Common myeloid progenitor, CD34-positive (primary cell): ENCODE measurements at regions not wholly inside any gene's neighbourhood (a gene's known extent, or its start where the extent isn't known, plus 50 kb on each side); places are given as distances from the start of the nearest gene placed in this dataset.
"Not testable (repeated sequence)": the region's sequence is repeated elsewhere in the genome, so short reads cannot be mapped to it uniquely, and the experiment has no call there.

Experiments used
- CTCF ChIA-PET: fragments of 350-600 bp; sonication (Branson Sonifier 250); formaldehyde crosslinking; loops from one replicate; lab custom pipeline; 2021; ENCODE audit warnings: antibody characterized with exemption; lab: Charles Lee
- POLR2A ChIA-PET: fragments of 350-600 bp; sonication (Branson Sonifier 250); formaldehyde crosslinking; loops from one replicate; lab custom pipeline; 2021; ENCODE audit warnings: antibody characterized with exemption; lab: Charles Lee
- DNase-seq, 3 donors: peaks; one replicate each; pipeline versions ENCODE4 v3.0.0 to v3.0.0-alpha.2; 2013
- H3K27ac ChIP-seq, 2 experiments: 1 replicate in 1 of 2; 2 replicates in 1 of 2; pipeline ENCODE4 v1.7.0; 2013; ENCODE audit warnings: inconsistent platforms in 2 of 2, low read length in 2 of 2, mild to moderate bottlenecking in 2 of 2, low read depth in 1 of 2, moderate library complexity in 1 of 2; ENCODE audit not compliant: severe bottlenecking in 2 of 2, insufficient read depth in 1 of 2, poor library complexity in 1 of 2
- H3K27me3 ChIP-seq, 5 experiments: replicated peaks in 2 of 5; 1 replicate in 3 of 5; 2 replicates in 2 of 5; pipeline versions ENCODE4 v1.6.1 to v1.7.0; 2013; ENCODE audit warnings: low read length in 4 of 5, mild to moderate bottlenecking in 2 of 5, moderate library complexity in 2 of 5, inconsistent platforms in 1 of 5; ENCODE audit not compliant: insufficient read depth in 5 of 5, control insufficient read depth in 4 of 5
- H3K36me3 ChIP-seq, 4 experiments: 1 replicate in 2 of 4; 2 replicates in 2 of 4; pipeline versions ENCODE4 v1.6.1 to v1.7.0; 2013; ENCODE audit warnings: low read length in 3 of 4, control low read depth in 1 of 4, mild to moderate bottlenecking in 1 of 4; ENCODE audit not compliant: control insufficient read depth in 4 of 4, insufficient read depth in 4 of 4
- H3K4me1 ChIP-seq, 4 experiments: 1 replicate in 3 of 4; 2 replicates in 1 of 4; pipeline versions ENCODE4 v1.6.1 to v1.7.1; 2013; ENCODE audit warnings: low read length in 3 of 4, mild to moderate bottlenecking in 3 of 4, control low read depth in 1 of 4, inconsistent platforms in 1 of 4, moderate library complexity in 1 of 4; ENCODE audit not compliant: control insufficient read depth in 4 of 4, insufficient read depth in 4 of 4; ENCODE audit errors: control extremely low read depth in 1 of 4
- H3K4me3 ChIP-seq, 7 experiments: 1 replicate in 4 of 7; 2 replicates in 3 of 7; pipeline versions ENCODE4 v1.5.1 to v1.7.0; 2013; ENCODE audit warnings: mild to moderate bottlenecking in 7 of 7, low read length in 6 of 7, moderate library complexity in 6 of 7, inconsistent platforms in 2 of 7, low read depth in 2 of 7, control low read depth in 1 of 7; ENCODE audit not compliant: insufficient read depth in 4 of 7, control insufficient read depth in 1 of 7; ENCODE audit errors: extremely low read depth in 1 of 7
- H3K9me3 ChIP-seq, 5 experiments: 1 replicate in 4 of 5; 2 replicates in 1 of 5; pipeline versions ENCODE4 v1.6.1 to v1.7.1; 2013; ENCODE audit warnings: low read length in 4 of 5, mild to moderate bottlenecking in 2 of 5, inconsistent platforms in 1 of 5, low read depth in 1 of 5, moderate library complexity in 1 of 5; ENCODE audit not compliant: control insufficient read depth in 4 of 5, insufficient read depth in 2 of 5; ENCODE audit errors: control extremely low read depth in 1 of 5
- WGBS: methylation state at CpG from one replicate; pipeline ENCODE4 v1.1.5; 2013; ENCODE audit not compliant: insufficient coverage; 5-methylcytosine and 5-hydroxymethylcytosine counted together

DNA sequence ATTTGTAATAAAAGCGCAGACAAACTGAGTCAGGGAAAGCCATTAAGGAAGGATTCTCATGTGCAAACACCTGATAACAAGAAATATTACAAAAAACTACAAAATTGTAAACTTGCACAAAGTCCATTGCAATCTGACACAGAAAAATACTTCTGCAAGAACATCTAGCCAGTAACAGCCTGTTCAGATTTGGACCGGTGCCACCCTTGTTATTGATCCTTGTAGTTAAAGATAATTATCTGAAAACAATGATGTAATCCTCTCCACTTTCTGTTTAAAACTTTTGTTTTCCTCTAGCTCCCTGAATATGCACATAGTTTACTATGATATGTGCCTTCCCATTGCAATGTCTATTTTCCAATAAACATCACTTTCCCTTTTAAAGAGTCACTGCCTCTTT, 1090.2 kb downstream of the PLOD2 start:
- Histone ChIP-seq H3K4me1 (no peaks in the 10 kb centered on the region), H3K9me3 (no peaks in the 10 kb centered on the region), H3K27ac (no peak overlapping the region), H3K27me3 (no peaks in the 10 kb centered on the region), H3K4me3 (no peak overlapping the region), H3K36me3 (no peaks in the 10 kb centered on the region)
- WGBS = 100% methylated on average over 1 of the region's 2 CpGs
- ChIA-PET POLR2A (no interaction called here), CTCF (no interaction called here)
- no peak for DNase-seq

DNA sequence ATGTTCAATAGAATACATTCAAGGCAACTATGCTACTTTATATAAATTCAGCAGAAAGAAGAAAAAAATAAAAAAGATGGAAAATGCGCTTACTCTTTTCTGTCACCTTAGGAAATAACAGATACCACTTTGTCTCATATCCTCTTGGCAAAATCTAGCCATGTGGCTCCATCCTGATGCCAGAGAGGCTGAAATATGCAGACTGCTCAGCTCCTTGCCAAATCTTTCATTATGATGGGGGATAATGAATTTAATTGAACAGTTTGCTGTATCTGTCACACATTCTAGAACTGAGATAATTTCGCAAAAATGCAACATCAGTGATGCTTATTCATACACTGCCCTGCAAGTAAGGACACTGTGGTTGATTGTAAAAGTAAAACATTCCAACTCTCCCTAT, 1081.5 kb downstream of the PLOD2 start:
- H3K4me3 ChIP-seq = no peak overlapping the region
- ChIA-PET CTCF (no interaction called here), POLR2A (no interaction called here)
- H3K27ac ChIP-seq = no peak overlapping the region
- no peak for DNase-seq
- peaks cover 0 to 1% (median 0%) of the 10 kb centered on the region in 5 experiments for H3K9me3 ChIP-seq
- peaks cover 0 to 6% (median 2%) of the 10 kb centered on the region in 4 experiments for H3K4me1 ChIP-seq
- WGBS = 100% methylated on average over 1 of the region's 2 CpGs
- no peaks in the 10 kb centered on the region for H3K27me3 ChIP-seq
- H3K36me3 ChIP-seq = no peaks in the 10 kb centered on the region

DNA sequence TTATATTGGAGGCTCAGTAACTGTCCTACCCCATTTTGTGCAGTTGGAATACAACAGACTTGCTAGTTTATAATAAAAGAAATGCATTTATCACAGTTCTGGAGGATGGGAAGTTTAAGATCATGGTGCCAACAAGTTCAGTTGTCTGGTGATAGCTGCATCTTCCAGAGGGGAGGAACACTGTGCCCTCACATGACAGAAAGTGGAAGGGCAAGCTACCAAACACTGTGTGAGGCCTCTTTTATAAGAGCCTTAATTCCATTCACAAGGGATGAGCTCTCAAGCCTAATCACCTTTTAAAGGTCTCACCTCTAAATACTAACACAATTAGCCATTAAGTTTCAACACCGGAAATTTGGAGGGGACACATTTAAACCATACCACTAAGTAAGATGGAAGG, 1073.9 kb downstream of the PLOD2 start:
- peaks cover 0 to 17% (median 1%) of the 10 kb centered on the region in 4 experiments for H3K4me1 ChIP-seq
- no peaks in the 10 kb centered on the region for H3K27me3 ChIP-seq
- no CpG with 5 or more reads among the region's 1 CpG for WGBS
- H3K9me3 ChIP-seq = peaks cover 0 to 1% (median 0%) of the 10 kb centered on the region in 5 experiments
- no peak overlapping the region for H3K27ac ChIP-seq
- POLR2A ChIA-PET = no interaction called here
- no peaks in the 10 kb centered on the region for H3K36me3 ChIP-seq
- no peak overlapping the region for H3K4me3 ChIP-seq
- CTCF ChIA-PET = no interaction called here
- DNase-seq = no peak

DNA sequence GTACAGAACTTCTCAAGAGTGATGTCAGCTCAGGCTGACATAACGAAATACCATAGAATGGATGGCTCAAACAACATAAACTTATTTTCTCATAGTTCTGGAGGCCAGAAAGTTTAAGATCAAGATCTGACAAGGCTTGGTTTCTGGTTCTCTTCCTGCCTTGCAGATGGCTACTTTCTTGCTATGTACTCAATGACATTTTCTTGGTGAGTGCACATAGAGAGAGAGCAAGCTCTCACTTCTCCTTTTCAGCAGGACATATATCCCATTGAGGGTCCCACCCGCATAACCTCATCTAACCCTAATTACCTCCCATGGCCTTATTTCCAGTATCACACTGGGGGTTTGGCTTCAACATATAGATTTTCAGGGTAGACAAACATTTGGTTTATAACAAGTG, 1072.1 kb downstream of the PLOD2 start:
- Histone ChIP-seq H3K27ac (no peak overlapping the region), H3K4me3 (no peak overlapping the region), H3K9me3 (no peaks in the 10 kb centered on the region), H3K27me3 (no peaks in the 10 kb centered on the region), H3K36me3 (no peaks in the 10 kb centered on the region), H3K4me1 (peaks cover 0 to 17% (median 1%) of the 10 kb centered on the region in 4 experiments)
- CTCF ChIA-PET = no interaction called here
- WGBS = 88% methylated on average over 1 of the region's 2 CpGs
- DNase-seq = peak in 1 of 3 donors; percentile 4
- POLR2A ChIA-PET = no interaction called here

DNA sequence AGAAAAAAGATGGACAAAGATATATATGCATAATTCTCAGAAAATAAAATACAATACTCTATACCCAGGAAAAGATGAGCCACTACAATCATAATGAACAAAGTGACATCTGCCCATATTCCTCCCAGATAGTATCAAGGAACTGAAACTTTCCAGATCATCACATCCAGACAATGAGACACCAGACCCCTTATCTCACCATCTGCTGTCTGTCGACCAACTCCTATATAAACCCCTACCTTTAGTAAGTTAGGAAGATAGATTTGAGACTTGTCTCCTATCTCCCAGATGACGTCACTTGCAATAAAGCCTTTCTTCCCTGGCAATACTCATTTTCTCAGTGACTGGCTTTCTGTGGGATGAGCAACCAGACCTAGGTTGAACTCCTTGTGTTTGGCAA, 1071.6 kb downstream of the PLOD2 start:
- H3K4me1 ChIP-seq = peaks cover 0 to 17% (median 1%) of the 10 kb centered on the region in 4 experiments
- H3K36me3 ChIP-seq = no peaks in the 10 kb centered on the region
- ChIA-PET POLR2A (no interaction called here), CTCF (no interaction called here)
- H3K27ac ChIP-seq = no peak overlapping the region
- H3K27me3 ChIP-seq = no peaks in the 10 kb centered on the region
- no peak for DNase-seq
- H3K9me3 ChIP-seq = no peaks in the 10 kb centered on the region
- no peak overlapping the region for H3K4me3 ChIP-seq
- no CpG with 5 or more reads among the region's 2 CpGs for WGBS

DNA sequence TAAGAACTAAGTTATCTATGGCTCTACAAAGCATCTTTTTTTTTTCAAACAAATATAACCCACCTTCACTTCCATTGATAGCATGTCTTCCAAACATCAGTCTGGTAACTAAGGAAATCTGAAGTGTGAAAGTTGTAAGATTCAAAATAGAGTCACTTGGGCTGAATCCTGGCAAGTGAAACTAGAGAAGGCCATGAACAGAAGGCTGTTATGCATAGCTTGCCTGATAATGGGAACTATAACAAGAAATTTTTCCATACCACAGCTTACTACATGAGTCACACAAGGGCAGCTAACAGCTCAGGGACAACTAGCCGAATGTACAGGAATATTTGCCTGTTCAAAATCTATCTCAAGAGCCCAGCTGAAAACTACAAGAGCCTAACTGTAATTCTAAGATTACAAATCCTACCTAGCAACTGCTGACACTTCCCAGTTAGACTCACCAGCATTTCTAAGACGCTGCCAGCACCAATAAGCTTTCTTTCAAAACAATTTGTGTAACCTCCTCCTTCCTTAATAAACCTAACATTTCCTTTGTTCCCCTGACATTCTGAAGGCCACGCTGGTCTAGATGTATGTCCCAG, 1066.5 kb downstream of the PLOD2 start:
- H3K4me1 ChIP-seq = peaks cover 0 to 5% (median 0%) of the 10 kb centered on the region in 4 experiments
- H3K4me3 ChIP-seq = no peak overlapping the region
- H3K9me3 ChIP-seq = no peaks in the 10 kb centered on the region
- WGBS = 33% methylated on average over 2 of the region's 3 CpGs
- no peaks in the 10 kb centered on the region for H3K36me3 ChIP-seq
- H3K27ac ChIP-seq = no peak overlapping the region
- POLR2A ChIA-PET = no interaction called here
- no peaks in the 10 kb centered on the region for H3K27me3 ChIP-seq
- DNase-seq = peak; percentile 21 to 63 (median 61)
- CTCF ChIA-PET = no interaction called here

DNA sequence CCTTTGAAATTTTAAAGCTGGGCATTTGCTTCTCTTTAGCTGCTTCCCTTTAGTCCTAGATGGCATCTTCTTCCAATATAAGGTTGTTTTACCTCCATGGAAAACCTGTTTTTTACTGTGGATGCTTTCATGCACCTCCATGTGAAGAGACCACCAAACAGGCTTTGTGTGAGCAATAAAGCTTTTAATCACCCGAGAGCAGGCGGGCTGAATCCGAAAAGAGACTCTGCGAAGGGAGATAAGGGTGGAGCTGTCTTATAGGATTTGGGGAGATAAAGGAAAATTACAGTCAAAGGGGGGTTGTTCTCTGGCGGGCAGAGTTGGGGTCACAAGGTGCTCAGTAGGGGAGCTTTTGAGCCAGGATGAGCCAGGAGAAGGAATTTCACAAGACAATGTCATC, 1049.8 kb downstream of the PLOD2 start:
- CTCF ChIA-PET, H3K4me3 ChIP-seq, H3K9me3 ChIP-seq, DNase-seq, H3K27ac ChIP-seq, POLR2A ChIA-PET, H3K27me3 ChIP-seq, H3K36me3 ChIP-seq, H3K4me1 ChIP-seq: not testable (repeated sequence)
- WGBS = 100% methylated on average over 4 of the region's 5 CpGs
